ENCODE measurements at regions not wholly inside any gene's neighbourhood (a gene's known extent, or its start where the extent isn't known, plus 50 kb on each side); places are given as distances from the start of the nearest gene placed in this dataset.

DNA sequence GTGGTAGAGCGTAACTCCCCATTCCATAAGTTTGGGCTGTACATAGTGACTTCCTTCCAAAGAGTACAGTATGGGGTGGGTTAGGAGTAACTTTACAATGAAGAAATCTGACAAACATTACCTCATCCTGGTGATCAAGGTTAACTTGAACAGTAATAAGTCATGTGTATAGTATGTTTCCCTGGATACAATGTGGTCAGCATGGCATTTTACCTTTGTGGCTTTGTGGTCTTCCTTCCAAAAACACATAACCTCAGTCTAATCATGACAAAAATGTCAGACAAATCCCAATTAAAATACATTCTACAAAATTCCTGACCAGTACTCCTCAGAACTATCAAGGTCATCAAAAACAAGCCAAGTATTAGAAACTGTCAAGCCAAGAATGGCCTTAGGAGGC is 225.1 kb downstream of the UBE3D start:
- TF ChIP-seq, protein P1, sequence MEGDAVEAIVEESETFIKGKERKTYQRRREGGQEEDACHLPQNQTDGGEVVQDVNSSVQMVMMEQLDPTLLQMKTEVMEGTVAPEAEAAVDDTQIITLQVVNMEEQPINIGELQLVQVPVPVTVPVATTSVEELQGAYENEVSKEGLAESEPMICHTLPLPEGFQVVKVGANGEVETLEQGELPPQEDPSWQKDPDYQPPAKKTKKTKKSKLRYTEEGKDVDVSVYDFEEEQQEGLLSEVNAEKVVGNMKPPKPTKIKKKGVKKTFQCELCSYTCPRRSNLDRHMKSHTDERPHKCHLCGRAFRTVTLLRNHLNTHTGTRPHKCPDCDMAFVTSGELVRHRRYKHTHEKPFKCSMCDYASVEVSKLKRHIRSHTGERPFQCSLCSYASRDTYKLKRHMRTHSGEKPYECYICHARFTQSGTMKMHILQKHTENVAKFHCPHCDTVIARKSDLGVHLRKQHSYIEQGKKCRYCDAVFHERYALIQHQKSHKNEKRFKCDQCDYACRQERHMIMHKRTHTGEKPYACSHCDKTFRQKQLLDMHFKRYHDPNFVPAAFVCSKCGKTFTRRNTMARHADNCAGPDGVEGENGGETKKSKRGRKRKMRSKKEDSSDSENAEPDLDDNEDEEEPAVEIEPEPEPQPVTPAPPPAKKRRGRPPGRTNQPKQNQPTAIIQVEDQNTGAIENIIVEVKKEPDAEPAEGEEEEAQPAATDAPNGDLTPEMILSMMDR (IDR thresholded peaks at IDR 0.05; ENCODE audit: insufficient read depth, low read depth, low read length) = no peak
- no peak for TF ChIP-seq EZH2 (IDR thresholded peaks at IDR 0.05; ENCODE audit: insufficient read depth, low read length)
